ENCODE measurements at regions not wholly inside any gene's neighbourhood (a gene's known extent, or its start where the extent isn't known, plus 50 kb on each side); places are given as distances from the start of the nearest gene placed in this dataset.
"Not testable (repeated sequence)": the region's sequence is repeated elsewhere in the genome, so short reads cannot be mapped to it uniquely, and the experiment has no call there.

GRCh38 chr22:49336483-49336882, 491.2 kb downstream of the BRD1 start:
- TF ChIP-seq CTCF, EP300, POLR2A (IDR thresholded peaks at IDR 0.05): not testable (repeated sequence)
